A673 (cell line): ENCODE measurements at regions not wholly inside any gene's neighbourhood (a gene's known extent, or its start where the extent isn't known, plus 50 kb on each side); places are given as distances from the start of the nearest gene placed in this dataset.

Experiments
- BruUV-seq: library from RNA; stranded (reverse); fragments of 400-500 nt; replicated peaks from 2 replicates; lab custom pipeline; 2021; lab: Mats Ljungman, UMichigan
- CTCF ChIA-PET: fragments of 300-600 bp; sonication (Branson Sonifier 250); formaldehyde crosslinking; loops from one replicate; lab custom pipeline; 2022; ENCODE audit warnings: antibody characterized with exemption; lab: Charles Lee
- POLR2A ChIA-PET: fragments of 300-600 bp; sonication (Branson Sonifier 250); formaldehyde crosslinking; loops from one replicate; lab custom pipeline; 2022; ENCODE audit warnings: antibody characterized with exemption; ENCODE audit not compliant: low non-redundant PET; lab: Charles Lee
- DNase-seq: peaks from one replicate; pipeline ENCODE4 v3.0.0-alpha.2; 2015; ENCODE audit warnings: low spot score
- H3K27ac ChIP-seq: fragments of 200-600 bp; sonication (generic); 2 replicates; pipeline ENCODE4 v1.5.1; 2016; ENCODE audit warnings: mixed run types, low read depth, mild to moderate bottlenecking, mixed read lengths, antibody characterized with exemption, low read length; ENCODE audit not compliant: poor library complexity, severe bottlenecking
- H3K27me3 ChIP-seq: fragments of 200-600 bp; sonication (generic); replicated peaks from 2 replicates; pipeline ENCODE4 v1.6.1; 2017; ENCODE audit warnings: mixed run types, low read depth, mild to moderate bottlenecking, mixed read lengths, antibody characterized with exemption, low read length; ENCODE audit not compliant: insufficient read depth, poor library complexity
- H3K36me3 ChIP-seq: fragments of 200-600 bp; sonication (generic); 2 replicates; pipeline ENCODE4 v1.6.1; 2016; ENCODE audit warnings: mixed run types, mild to moderate bottlenecking, mixed read lengths, antibody characterized with exemption, low read length; ENCODE audit not compliant: insufficient read depth, poor library complexity, severe bottlenecking
- H3K4me1 ChIP-seq: fragments of 200-600 bp; sonication (generic); 2 replicates; pipeline ENCODE4 v1.6.1; 2017; ENCODE audit warnings: mixed run types, mild to moderate bottlenecking, mixed read lengths, antibody characterized with exemption, low read length; ENCODE audit not compliant: insufficient read depth, poor library complexity, severe bottlenecking
- H3K4me3 ChIP-seq: fragments of 200-600 bp; sonication (generic); 2 replicates; pipeline ENCODE4 v1.5.1; 2016; ENCODE audit warnings: low read depth, mixed run types, mild to moderate bottlenecking, mixed read lengths, low read length; ENCODE audit not compliant: poor library complexity, severe bottlenecking
- H3K9me3 ChIP-seq: fragments of 200-600 bp; sonication (generic); 2 replicates; pipeline ENCODE4 v1.6.1; 2016; ENCODE audit warnings: mixed run types, low read depth, mild to moderate bottlenecking, mixed read lengths, antibody characterized with exemption, low read length; ENCODE audit not compliant: poor library complexity, severe bottlenecking
- EZH2 ChIP-seq: fragments of 200-600 bp; sonication (generic); IDR thresholded peaks from 2 replicates; pipeline ENCODE4 v1.6.1; 2017; ENCODE audit warnings: borderline replicate concordance, low read depth, mild to moderate bottlenecking, mixed read lengths, antibody characterized with exemption, low read length; ENCODE audit not compliant: poor library complexity, severe bottlenecking
- intact Hi-C: fragments of 100-400 bp; cut with micrococcal nuclease; formaldehyde crosslinking; loops from one replicate; pipeline ENCODE4 v1.10.0; 2022; ENCODE audit not compliant: unreplicated experiment
- TF ChIP-seq, protein P1 (sequence below): fragments of 300-800, 200-600 bp; sonication (generic); conservative IDR thresholded peaks from 2 replicates; pipeline ENCODE4 v1.5.1; 2017; ENCODE audit warnings: low read depth, mild to moderate bottlenecking, antibody characterized with exemption, low read length, moderate library complexity, mixed read lengths

DNA sequence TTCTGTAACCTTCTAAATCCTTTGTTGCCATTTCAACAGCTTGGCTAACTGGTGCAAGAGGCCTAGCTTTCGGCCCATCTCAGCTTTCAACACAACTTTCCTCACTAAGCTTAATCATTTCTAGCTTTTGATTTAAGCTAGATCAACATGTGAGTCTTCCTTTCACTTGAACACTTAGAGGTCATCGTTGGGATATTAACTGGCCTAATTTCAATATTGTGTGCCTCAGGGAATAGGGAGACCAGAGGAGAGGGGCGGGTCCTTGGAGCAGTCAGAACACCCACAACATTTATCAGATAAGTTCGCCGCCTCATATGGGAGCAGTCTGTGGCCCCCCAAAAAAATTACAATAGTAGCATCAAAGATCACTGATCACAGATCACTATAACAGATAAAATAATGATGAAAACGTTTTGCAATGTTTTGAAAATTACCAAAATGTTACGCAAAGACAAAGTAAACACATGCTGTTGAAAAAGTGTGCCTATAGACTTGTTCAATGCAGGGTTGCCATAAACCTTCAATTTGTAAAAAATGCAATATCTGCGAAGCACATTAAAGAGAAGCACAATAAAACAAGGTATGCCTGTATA is 66.8 kb upstream of the PCSK1 start:
- CTCF ChIA-PET = no interaction called here
- intact Hi-C loops = no loop called here

DNA sequence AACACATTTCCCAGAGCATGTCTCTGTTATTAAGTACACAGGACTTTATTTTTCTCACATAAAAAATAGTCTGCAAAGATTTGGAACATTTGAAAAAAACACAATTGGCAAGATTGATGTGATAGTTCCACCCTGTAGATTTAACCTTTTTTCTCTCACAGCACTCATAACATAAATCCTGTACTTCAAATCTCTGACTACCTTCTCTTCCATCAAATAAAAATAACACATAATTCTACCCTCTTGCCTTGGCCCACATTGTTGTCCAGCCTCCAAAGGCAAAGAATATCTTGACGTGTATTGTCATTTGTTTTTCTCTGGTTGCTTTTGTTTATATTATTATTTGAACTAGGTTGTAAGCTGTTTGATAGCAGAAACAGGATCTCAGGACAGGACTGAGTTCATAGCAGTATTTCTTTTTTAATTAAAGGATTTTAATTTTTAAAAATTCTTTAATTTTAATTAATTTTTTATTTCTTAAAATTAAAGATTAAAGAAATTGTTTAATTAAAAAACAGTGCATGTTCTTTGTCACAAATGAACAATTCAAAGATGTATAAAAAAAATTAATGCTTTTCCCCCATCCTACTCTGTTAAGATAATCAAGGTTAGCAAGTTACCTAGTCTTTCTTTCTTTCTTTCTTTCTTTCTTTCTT is 69.1 kb upstream of the PCSK1 start:
- Histone ChIP-seq H3K36me3 (no peaks in the 10 kb centered on the region), H3K4me1 (peaks cover 13% of the 10 kb centered on the region), H3K27ac (no peak overlapping the region), H3K9me3 (no peaks in the 10 kb centered on the region), H3K4me3 (no peak overlapping the region), H3K27me3 (no peaks in the 10 kb centered on the region)
- DNase-seq = no peak
- TF ChIP-seq, protein P1, sequence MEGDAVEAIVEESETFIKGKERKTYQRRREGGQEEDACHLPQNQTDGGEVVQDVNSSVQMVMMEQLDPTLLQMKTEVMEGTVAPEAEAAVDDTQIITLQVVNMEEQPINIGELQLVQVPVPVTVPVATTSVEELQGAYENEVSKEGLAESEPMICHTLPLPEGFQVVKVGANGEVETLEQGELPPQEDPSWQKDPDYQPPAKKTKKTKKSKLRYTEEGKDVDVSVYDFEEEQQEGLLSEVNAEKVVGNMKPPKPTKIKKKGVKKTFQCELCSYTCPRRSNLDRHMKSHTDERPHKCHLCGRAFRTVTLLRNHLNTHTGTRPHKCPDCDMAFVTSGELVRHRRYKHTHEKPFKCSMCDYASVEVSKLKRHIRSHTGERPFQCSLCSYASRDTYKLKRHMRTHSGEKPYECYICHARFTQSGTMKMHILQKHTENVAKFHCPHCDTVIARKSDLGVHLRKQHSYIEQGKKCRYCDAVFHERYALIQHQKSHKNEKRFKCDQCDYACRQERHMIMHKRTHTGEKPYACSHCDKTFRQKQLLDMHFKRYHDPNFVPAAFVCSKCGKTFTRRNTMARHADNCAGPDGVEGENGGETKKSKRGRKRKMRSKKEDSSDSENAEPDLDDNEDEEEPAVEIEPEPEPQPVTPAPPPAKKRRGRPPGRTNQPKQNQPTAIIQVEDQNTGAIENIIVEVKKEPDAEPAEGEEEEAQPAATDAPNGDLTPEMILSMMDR = no peak
- TF ChIP-seq EZH2 = no peak
- no TSS peak for BruUV-seq
- CTCF ChIA-PET = interaction anchor here (0.6 kb wide), 1 partner anchor 649 kb away, joined by 5 read pairs; no protein-coding TSS in a partner anchor
- intact Hi-C loops = no loop called here
- POLR2A ChIA-PET = no interaction called here

More for the DNA sequence above, 66.8 kb upstream of the PCSK1 start:
- TF ChIP-seq, protein P1 = no peak
- TF ChIP-seq EZH2 = no peak
- Histone ChIP-seq H3K9me3 (no peaks in the 10 kb centered on the region), H3K4me3 (no peak overlapping the region), H3K36me3 (no peaks in the 10 kb centered on the region), H3K4me1 (peaks cover 13% of the 10 kb centered on the region), H3K27ac (no peak overlapping the region), H3K27me3 (no peaks in the 10 kb centered on the region)
- POLR2A ChIA-PET = no interaction called here
- no TSS peak for BruUV-seq
- no peak for DNase-seq

GRCh38 chr5:96503501-96504236 is 70.6 kb upstream of the PCSK1 start:
- intact Hi-C loops = no loop called here
- H3K4me1 ChIP-seq = peaks cover 13% of the 10 kb centered on the region
- no TSS peak for BruUV-seq
- H3K9me3 ChIP-seq = no peaks in the 10 kb centered on the region
- CTCF ChIA-PET = no interaction called here
- H3K36me3 ChIP-seq = no peaks in the 10 kb centered on the region
- TF ChIP-seq, protein P1 = no peak
- H3K27ac ChIP-seq = no peak overlapping the region
- H3K27me3 ChIP-seq = no peaks in the 10 kb centered on the region
- POLR2A ChIA-PET = interaction anchor here (0.7 kb wide), 1 partner anchor 159 kb away, joined by 3 read pairs; no protein-coding TSS in a partner anchor
- peak; percentile 48 for DNase-seq
- no peak overlapping the region for H3K4me3 ChIP-seq
